ENCODE measurements at regions not wholly inside any gene's neighbourhood (a gene's known extent, or its start where the extent isn't known, plus 50 kb on each side); places are given as distances from the start of the nearest gene placed in this dataset.

GRCh38 chr21:18069875-18070274 lies 174.8 kb upstream of the CHODL start:
- DNase-seq, result no peak

GRCh38 chr21:18060402-18060801 lies 184.2 kb upstream of the CHODL start:
- TF ChIP-seq POLR2A (IDR thresholded peaks at IDR 0.05), result no peak
- no peaks in the 10 kb centered on the region for H3K36me3 ChIP-seq
- no peak overlapping the region for H3K4me3 ChIP-seq
- H3K27ac ChIP-seq, result no peak overlapping the region
- 75 to 92% methylated on average over 1 of the region's 1 CpG for WGBS, 2 donors
- H3K9me3 ChIP-seq, result no peaks in the 10 kb centered on the region
- no peaks in the 10 kb centered on the region for H3K27me3 ChIP-seq
- no peaks in the 10 kb centered on the region for H3K4me1 ChIP-seq
- ATAC-seq (ENCODE audit: low FRiP score in 2 of 2) (no peak), DNase-seq (no peak)

More at GRCh38 chr21:18069875-18070274, 174.8 kb upstream of the CHODL start:
- Histone ChIP-seq H3K27ac (no peak overlapping the region), H3K4me3 (no peak overlapping the region), H3K9me3 (no peaks in the 10 kb centered on the region), H3K4me1 (no peaks in the 10 kb centered on the region), H3K36me3 (no peaks in the 10 kb centered on the region), H3K27me3 (no peaks in the 10 kb centered on the region)
- 50 to 52% methylated on average over 1 of the region's 1 CpG for WGBS, 2 donors
- no peak for TF ChIP-seq POLR2AphosphoS5 (IDR thresholded peaks at IDR 0.05)
- TF ChIP-seq EP300 (IDR thresholded peaks at IDR 0.05), result no peak
- no peak for TF ChIP-seq POLR2A (IDR thresholded peaks at IDR 0.05)
- no peak for TF ChIP-seq CTCF (IDR thresholded peaks at IDR 0.05)
- no peak for ATAC-seq (ENCODE audit: low FRiP score in 2 of 2)

GRCh38 chr21:18058731-18059398 lies 185.8 kb upstream of the CHODL start:
- ATAC-seq (ENCODE audit: low FRiP score in 2 of 2), result no peak
- no peaks in the 10 kb centered on the region for H3K27me3 ChIP-seq
- DNase-seq, result no peak
- no peak overlapping the region for H3K4me3 ChIP-seq
- WGBS, 2 donors, result 74 to 78% methylated on average over 3 of the region's 3 CpGs
- no peak for TF ChIP-seq POLR2AphosphoS5 (IDR thresholded peaks at IDR 0.05)
- no peak for TF ChIP-seq CTCF (IDR thresholded peaks at IDR 0.05)
- TF ChIP-seq EP300 (IDR thresholded peaks at IDR 0.05), result no peak
- TF ChIP-seq POLR2A (IDR thresholded peaks at IDR 0.05), result no peak
- H3K27ac ChIP-seq, result no peak overlapping the region
- H3K4me1 ChIP-seq, result no peaks in the 10 kb centered on the region
- H3K9me3 ChIP-seq, result no peaks in the 10 kb centered on the region
- no peaks in the 10 kb centered on the region for H3K36me3 ChIP-seq

- Histone ChIP-seq H3K9me3 (no peaks in the 10 kb centered on the region), H3K27ac (no peak overlapping the region), H3K27me3 (no peaks in the 10 kb centered on the region), H3K36me3 (no peaks in the 10 kb centered on the region), H3K4me3 (no peak overlapping the region), H3K4me1 (no peaks in the 10 kb centered on the region)
- TF ChIP-seq POLR2A (IDR thresholded peaks at IDR 0.05), result no peak
- TF ChIP-seq CTCF (IDR thresholded peaks at IDR 0.05), result no peak
- TF ChIP-seq POLR2AphosphoS5 (IDR thresholded peaks at IDR 0.05), result no peak
- no peak for TF ChIP-seq EP300 (IDR thresholded peaks at IDR 0.05)
- ATAC-seq (ENCODE audit: low FRiP score in 2 of 2) (no peak), DNase-seq (no peak)
- 85 to 97% methylated on average over 1 of the region's 1 CpG for WGBS, 2 donors
Observed at GRCh38 chr21:18053151-18053550, 191.5 kb upstream of the CHODL start.

GRCh38 chr21:18049461-18049860 lies 195.2 kb upstream of the CHODL start:
- WGBS, 2 donors, result 56 to 83% methylated on average over 2 of the region's 2 CpGs
- ATAC-seq (ENCODE audit: low FRiP score in 2 of 2), result no peak
- H3K27me3 ChIP-seq, result no peaks in the 10 kb centered on the region
- H3K4me3 ChIP-seq, result no peak overlapping the region
- no peak for DNase-seq
- no peak overlapping the region for H3K27ac ChIP-seq
- H3K36me3 ChIP-seq, result no peaks in the 10 kb centered on the region
- H3K9me3 ChIP-seq, result no peaks in the 10 kb centered on the region
- TF ChIP-seq POLR2A (IDR thresholded peaks at IDR 0.05) (no peak), EP300 (IDR thresholded peaks at IDR 0.05) (no peak), CTCF (IDR thresholded peaks at IDR 0.05) (no peak), POLR2AphosphoS5 (IDR thresholded peaks at IDR 0.05) (no peak)
- H3K4me1 ChIP-seq, result no peaks in the 10 kb centered on the region

Measured in upper lobe of left lung (tissue), 6 donors.